ENCODE measurements at regions not wholly inside any gene's neighbourhood (a gene's known extent, or its start where the extent isn't known, plus 50 kb on each side); places are given as distances from the start of the nearest gene placed in this dataset.

- intact Hi-C loops (cut with DNase I) = no loop called here
- no peak for DNase-seq (ENCODE audit: low spot score)
Measured at GRCh38 chr11:35076201-35077100, 62.5 kb upstream of the CD44 start.

DNA sequence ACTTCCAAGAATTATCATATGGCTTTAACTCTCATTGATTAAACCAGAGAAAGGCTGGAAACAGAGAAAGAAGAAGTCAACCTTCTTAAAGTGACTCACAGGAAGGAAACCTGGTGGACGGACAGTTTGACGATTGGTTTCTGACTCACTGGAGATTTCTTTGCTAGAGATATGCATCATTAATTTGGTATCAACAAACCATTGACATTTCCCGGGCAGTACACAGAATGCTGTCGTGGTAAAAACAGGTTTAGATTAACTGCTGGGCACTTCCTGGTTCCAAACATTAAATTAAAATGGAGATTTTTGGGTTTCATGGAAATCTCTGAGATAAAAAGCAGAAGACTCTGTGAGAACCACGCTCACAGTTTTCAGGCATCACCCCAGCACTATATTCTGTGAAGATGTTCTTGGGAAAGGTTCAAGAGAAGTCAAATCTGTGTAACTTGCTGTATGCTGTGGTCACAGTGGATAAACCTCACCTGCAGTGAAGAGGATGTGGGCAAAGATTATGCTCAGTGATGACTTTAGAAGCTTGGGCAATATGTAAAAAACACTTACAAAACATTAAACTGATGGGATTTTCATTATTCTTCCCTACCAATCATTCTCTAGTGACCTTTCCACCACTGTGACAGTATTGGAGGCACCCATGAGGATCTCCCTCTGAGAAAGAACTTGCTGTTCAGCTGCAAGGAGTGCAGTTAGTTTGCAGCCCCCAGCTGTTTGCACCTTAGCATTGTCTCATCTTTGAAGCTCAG is 61.1 kb upstream of the CD44 start:
- intact Hi-C loops (cut with DNase I) = no loop called here
- no peak for DNase-seq (ENCODE audit: low spot score)

DNA sequence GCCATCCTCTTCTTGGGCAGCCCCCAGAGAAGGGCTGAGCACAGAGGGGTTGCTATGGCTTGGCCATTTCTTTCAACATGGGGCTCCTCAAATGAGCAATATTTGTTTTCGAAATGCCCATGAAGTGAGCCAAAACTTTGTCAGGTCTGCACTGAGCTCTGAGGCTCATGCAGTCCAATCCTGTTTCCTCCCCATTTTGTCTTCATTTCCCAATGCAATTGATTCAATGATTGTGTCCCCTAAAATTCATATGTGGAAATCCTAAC is 60.6 kb upstream of the CD44 start:
- DNase-seq (ENCODE audit: low spot score) = no peak
- intact Hi-C loops (cut with DNase I) = no loop called here

DNA sequence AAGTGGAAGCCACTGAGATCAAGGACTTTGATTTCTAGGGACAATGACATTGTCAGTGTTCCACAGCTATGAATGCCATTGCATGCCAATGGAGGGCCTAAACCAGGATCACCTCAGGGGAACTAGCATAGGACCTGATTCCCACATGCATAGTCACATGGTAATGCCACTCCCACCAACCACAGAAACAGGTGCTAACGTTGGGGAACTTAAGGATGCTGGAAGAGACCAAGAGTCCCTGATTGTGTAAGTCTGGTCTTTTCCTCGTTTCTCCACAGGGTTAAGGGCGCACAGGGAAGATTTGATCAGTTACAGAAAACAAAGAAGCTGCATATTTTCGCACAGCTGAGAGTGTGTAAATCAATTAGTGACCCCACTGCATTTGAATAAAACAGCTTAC is 59.4 kb upstream of the CD44 start:
- intact Hi-C loops (cut with DNase I) = no loop called here
- DNase-seq (ENCODE audit: low spot score) = no peak

DNA sequence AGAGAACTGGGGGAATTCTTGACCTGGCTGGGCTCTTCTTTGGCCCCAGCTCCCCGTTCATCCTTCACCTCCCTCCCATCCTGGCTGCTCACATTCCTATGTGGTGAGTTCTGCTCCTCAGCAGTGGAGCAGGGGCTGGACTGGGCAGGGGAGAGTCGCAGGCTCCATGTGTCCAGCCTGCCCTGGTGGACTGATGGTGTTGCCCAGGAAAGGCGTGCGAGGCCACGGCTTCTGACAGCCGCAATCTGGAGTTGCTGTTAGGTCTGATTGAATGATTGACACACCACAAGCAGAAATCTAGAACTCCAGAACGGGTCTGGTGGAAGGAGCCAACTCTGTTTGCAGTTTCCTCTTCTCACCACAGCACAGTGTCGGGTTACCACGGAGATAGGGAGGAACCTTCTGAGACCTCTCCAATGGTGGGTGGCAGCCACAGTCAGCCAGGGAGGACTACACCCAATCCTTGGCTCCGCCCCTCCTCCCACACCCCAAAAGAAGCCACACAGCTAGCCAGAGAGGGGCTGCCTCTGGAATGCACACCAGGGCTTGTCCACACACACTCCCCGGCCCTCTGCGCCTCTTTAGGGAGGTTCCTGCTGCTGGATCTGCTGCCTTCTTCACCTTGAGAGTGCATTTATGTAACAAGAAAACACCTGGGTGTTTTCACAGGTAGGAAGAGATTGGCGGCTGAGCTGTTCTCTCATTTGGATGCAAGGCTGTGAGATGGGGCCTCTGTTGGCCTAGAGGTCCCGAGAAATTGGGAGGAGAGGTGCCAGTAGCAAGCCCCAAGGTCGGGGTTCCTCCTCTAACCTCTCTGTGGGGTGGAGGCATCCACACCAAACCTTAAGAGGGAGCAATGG is 56.4 kb upstream of the CD44 start:
- intact Hi-C loops (cut with DNase I) = no loop called here
- DNase-seq (ENCODE audit: low spot score) = peak; percentile 91

- DNase-seq (ENCODE audit: low spot score) = no peak
- intact Hi-C loops (cut with DNase I) = no loop called here
Measured at GRCh38 chr11:35083181-35083430, 55.9 kb upstream of the CD44 start.

DNA sequence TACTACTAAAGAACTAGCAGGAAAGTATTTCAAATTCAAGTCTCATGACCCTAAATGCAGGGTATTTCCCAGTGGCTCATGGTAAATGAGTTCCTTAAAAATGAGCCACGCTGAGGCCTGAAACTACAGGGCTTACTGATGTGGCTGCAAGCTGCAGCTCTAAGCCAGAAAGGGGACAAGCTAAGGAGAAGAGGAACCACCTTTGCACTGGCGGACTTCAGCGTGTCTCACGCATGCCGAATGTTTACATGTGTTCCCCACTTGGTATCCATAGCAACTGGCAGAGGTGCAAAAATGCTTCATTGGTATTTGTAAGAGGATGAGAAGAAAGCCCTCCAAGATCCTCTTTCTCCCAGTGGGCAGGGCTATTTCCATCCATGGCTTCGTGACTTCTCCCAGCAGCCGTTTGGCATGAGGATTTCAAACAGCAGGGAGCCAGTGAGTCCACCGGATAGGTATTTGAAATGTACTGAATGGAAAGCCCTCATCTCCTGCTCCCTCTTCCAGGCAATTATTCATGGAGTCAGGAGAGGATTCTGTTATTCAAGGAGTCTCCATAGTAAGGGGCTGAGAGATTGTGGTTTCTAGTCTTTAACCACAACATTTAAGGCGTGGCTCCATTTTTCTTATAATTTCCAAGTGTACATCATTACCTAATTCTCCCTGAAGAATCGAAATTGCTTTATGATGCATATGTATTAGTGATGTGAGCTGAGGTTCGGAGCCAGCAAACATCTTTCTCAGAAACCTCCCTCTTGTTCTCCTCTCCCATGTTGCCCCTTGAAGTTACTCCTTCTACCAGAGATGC is 55.3 kb upstream of the CD44 start:
- intact Hi-C loops (cut with DNase I) = no loop called here
- DNase-seq (ENCODE audit: low spot score) = peak; percentile 90

DNA sequence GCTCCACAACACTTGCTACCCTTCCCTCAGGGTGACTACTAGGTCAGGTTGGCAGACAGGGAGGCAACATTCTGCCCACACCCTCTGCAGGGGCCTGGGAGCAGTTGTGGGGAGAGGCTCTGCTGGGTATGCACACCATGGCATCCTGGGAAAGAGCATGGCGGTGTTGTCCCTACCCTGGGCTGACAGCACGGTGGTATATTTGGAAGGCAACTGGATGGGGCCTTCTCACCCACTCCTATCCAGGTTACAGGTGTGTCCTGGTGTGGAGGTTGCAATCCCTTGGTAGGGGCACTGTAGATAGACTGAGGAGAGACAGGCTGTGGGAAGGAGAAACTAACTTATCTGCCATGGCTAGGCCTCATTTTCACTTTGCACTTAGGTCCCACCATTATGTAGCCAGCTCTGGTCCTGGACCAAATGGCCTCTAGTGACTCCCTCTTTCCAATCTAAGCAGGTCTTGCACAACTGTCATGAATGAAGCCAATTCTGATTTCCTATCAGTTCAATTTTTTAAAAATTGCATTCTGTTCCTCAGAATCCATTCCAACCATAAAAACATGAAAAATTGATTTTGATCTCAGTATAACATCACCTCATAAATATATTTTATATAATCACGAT is 54.0 kb upstream of the CD44 start:
- intact Hi-C loops (cut with DNase I) = no loop called here
- DNase-seq (ENCODE audit: low spot score) = no peak

GRCh38 chr11:35085531-35086165 is 53.3 kb upstream of the CD44 start:
- no peak for DNase-seq (ENCODE audit: low spot score)
- intact Hi-C loops (cut with DNase I) = no loop called here

- no peak for DNase-seq (ENCODE audit: low spot score)
- intact Hi-C loops (cut with DNase I) = no loop called here
Measured at GRCh38 chr11:35087648-35088047, 51.3 kb upstream of the CD44 start.

- no peak for DNase-seq (ENCODE audit: low spot score)
- intact Hi-C loops (cut with DNase I) = no loop called here
Measured at GRCh38 chr11:35088226-35088625, 50.7 kb upstream of the CD44 start.

GRCh38 chr11:35088676-35089075 is 50.3 kb upstream of the CD44 start:
- no peak for DNase-seq (ENCODE audit: low spot score)
- intact Hi-C loops (cut with DNase I) = no loop called here
